WTC11 (cell line): ENCODE measurements at regions not wholly inside any gene's neighbourhood (a gene's known extent, or its start where the extent isn't known, plus 50 kb on each side); places are given as distances from the start of the nearest gene placed in this dataset.

Experiments used
- ATAC-seq: fragments of 200-7000 bp; cut with Tn5 transposase; 2 replicates; pipeline ENCODE4 v1.10.0; 2021; ENCODE audit warnings: mild to moderate bottlenecking, moderate library complexity
- CTCF ChIA-PET: fragments of 300-600 bp; sonication (Branson Sonifier 250); formaldehyde crosslinking; loops from one replicate; lab custom pipeline; 2021; ENCODE audit warnings: antibody characterized with exemption; lab: Charles Lee
- POLR2A ChIA-PET: fragments of 350-600 bp; sonication (Branson Sonifier 250); formaldehyde crosslinking; loops from one replicate; lab custom pipeline; 2021; ENCODE audit warnings: antibody characterized with exemption; lab: Charles Lee
- DNase-seq: peaks from one replicate; pipeline ENCODE4 v3.0.0; 2021; ENCODE audit warnings: low spot score
- H3K27ac Mint-ChIP-seq: 2 replicates; pipeline ENCODE4 v1.8.0; 2021; ENCODE audit warnings: mixed read lengths
- H3K27me3 Mint-ChIP-seq: 2 replicates; pipeline ENCODE4 v1.8.0; 2021; ENCODE audit warnings: low read depth, mild to moderate bottlenecking, moderate library complexity, mixed read lengths
- H3K36me3 Mint-ChIP-seq: 2 replicates; pipeline ENCODE4 v1.8.0; 2021; ENCODE audit warnings: mixed read lengths
- H3K4me1 Mint-ChIP-seq: 2 replicates; pipeline ENCODE4 v1.8.0; 2022; ENCODE audit warnings: mixed read lengths
- H3K4me3 Mint-ChIP-seq: 2 replicates; pipeline ENCODE4 v1.8.0; 2021; ENCODE audit warnings: mild to moderate bottlenecking, moderate library complexity, mixed read lengths
- H3K9me3 Mint-ChIP-seq: 2 replicates; pipeline ENCODE4 v1.8.0; 2021; ENCODE audit warnings: mixed read lengths
- AFF4 ChIP-seq: sonication (generic); formaldehyde crosslinking; IDR thresholded peaks from 2 replicates; pipeline ENCODE4 v1.8.1; 2023; ENCODE audit warnings: mild to moderate bottlenecking, missing genetic modification reagents, borderline replicate concordance
- CREB1 ChIP-seq: sonication (generic); formaldehyde crosslinking; IDR thresholded peaks from 2 replicates; pipeline ENCODE4 v1.8.0; 2023; ENCODE audit warnings: mild to moderate bottlenecking, missing genetic modification reagents
- E2F4 ChIP-seq: sonication (generic); formaldehyde crosslinking; IDR thresholded peaks from 2 replicates; pipeline ENCODE4 v1.8.1; 2022; ENCODE audit warnings: low read depth, mild to moderate bottlenecking, moderate library complexity, missing genetic modification reagents, borderline replicate concordance
- ELF4 ChIP-seq: sonication (generic); formaldehyde crosslinking; IDR thresholded peaks from 2 replicates; pipeline ENCODE4 v1.8.1; 2022; ENCODE audit warnings: low read depth, mild to moderate bottlenecking, moderate library complexity, missing genetic modification reagents
- IRF1 ChIP-seq: sonication (generic); formaldehyde crosslinking; IDR thresholded peaks from 2 replicates; pipeline ENCODE4 v1.8.0; 2023; ENCODE audit warnings: missing genetic modification reagents
- JAZF1 ChIP-seq: fragments of 250-450 bp; sonication (Bioruptor Pico); IDR thresholded peaks from 2 replicates; pipeline ENCODE4 v1.9.0; 2021; ENCODE audit warnings: moderate library complexity, mild to moderate bottlenecking, inconsistent platforms
- MYBL2 ChIP-seq: sonication (generic); formaldehyde crosslinking; IDR thresholded peaks from 2 replicates; pipeline ENCODE4 v1.8.1; 2023; ENCODE audit warnings: mild to moderate bottlenecking, moderate library complexity, missing genetic modification reagents
- PRRX2 ChIP-seq: fragments of 250-450 bp; sonication (Bioruptor Pico); IDR thresholded peaks from 2 replicates; pipeline ENCODE4 v1.8.0; 2021; ENCODE audit warnings: mild to moderate bottlenecking
- RORB ChIP-seq: fragments of 250-450 bp; sonication (Bioruptor Pico); IDR thresholded peaks from 2 replicates; pipeline ENCODE4 v1.9.0; 2021; ENCODE audit warnings: mild to moderate bottlenecking
- ZNF317 ChIP-seq: sonication (generic); formaldehyde crosslinking; IDR thresholded peaks from 2 replicates; pipeline ENCODE4 v1.8.1; 2023; ENCODE audit warnings: low read depth, mild to moderate bottlenecking, moderate library complexity, missing genetic modification reagents, borderline replicate concordance
- ZNF396 ChIP-seq: fragments of 250-450 bp; sonication (Bioruptor Pico); IDR thresholded peaks from 2 replicates; pipeline ENCODE4 v1.8.0; 2021; ENCODE audit warnings: mild to moderate bottlenecking, moderate library complexity, borderline replicate concordance
- ZNF416 ChIP-seq: fragments of 250-450 bp; sonication (Bioruptor Pico); IDR thresholded peaks from 2 replicates; pipeline ENCODE4 v1.9.0; 2021; ENCODE audit warnings: mild to moderate bottlenecking, inconsistent platforms
- TF ChIP-seq, protein P1 (sequence below): fragments of 250-450 bp; sonication (Bioruptor Pico); IDR thresholded peaks from 2 replicates; pipeline ENCODE4 v1.9.0; 2021; ENCODE audit warnings: mild to moderate bottlenecking, borderline replicate concordance
- TF ChIP-seq, protein P2 (sequence below): sonication (generic); formaldehyde crosslinking; IDR thresholded peaks from 2 replicates; pipeline ENCODE4 v1.8.1; 2023; ENCODE audit warnings: mild to moderate bottlenecking, missing genetic modification reagents

GRCh38 chr17:33474789-33475188 lies 181.7 kb upstream of the ASIC2 start (continued):
- TF ChIP-seq, protein P1, sequence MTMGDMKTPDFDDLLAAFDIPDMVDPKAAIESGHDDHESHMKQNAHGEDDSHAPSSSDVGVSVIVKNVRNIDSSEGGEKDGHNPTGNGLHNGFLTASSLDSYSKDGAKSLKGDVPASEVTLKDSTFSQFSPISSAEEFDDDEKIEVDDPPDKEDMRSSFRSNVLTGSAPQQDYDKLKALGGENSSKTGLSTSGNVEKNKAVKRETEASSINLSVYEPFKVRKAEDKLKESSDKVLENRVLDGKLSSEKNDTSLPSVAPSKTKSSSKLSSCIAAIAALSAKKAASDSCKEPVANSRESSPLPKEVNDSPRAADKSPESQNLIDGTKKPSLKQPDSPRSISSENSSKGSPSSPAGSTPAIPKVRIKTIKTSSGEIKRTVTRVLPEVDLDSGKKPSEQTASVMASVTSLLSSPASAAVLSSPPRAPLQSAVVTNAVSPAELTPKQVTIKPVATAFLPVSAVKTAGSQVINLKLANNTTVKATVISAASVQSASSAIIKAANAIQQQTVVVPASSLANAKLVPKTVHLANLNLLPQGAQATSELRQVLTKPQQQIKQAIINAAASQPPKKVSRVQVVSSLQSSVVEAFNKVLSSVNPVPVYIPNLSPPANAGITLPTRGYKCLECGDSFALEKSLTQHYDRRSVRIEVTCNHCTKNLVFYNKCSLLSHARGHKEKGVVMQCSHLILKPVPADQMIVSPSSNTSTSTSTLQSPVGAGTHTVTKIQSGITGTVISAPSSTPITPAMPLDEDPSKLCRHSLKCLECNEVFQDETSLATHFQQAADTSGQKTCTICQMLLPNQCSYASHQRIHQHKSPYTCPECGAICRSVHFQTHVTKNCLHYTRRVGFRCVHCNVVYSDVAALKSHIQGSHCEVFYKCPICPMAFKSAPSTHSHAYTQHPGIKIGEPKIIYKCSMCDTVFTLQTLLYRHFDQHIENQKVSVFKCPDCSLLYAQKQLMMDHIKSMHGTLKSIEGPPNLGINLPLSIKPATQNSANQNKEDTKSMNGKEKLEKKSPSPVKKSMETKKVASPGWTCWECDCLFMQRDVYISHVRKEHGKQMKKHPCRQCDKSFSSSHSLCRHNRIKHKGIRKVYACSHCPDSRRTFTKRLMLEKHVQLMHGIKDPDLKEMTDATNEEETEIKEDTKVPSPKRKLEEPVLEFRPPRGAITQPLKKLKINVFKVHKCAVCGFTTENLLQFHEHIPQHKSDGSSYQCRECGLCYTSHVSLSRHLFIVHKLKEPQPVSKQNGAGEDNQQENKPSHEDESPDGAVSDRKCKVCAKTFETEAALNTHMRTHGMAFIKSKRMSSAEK: no peak
- no peak for TF ChIP-seq RORB
- TF ChIP-seq, all 79 proteins: peak for 0

- CTCF ChIA-PET: no interaction called here
Observed at GRCh38 chr17:33475594-33475993, 182.5 kb upstream of the ASIC2 start.

More at GRCh38 chr17:33475594-33475993, 182.5 kb upstream of the ASIC2 start:
- TF ChIP-seq JAZF1 (CRISPR knock-in tag) (no peak), MYBL2 (CRISPR knock-in tag) (no peak), AFF4 (CRISPR knock-in tag) (no peak), CREB1 (CRISPR knock-in tag) (no peak), ZNF396 (no peak), PRRX2 (no peak), ZNF317 (CRISPR knock-in tag) (no peak), ZNF416 (no peak), IRF1 (CRISPR knock-in tag) (no peak), E2F4 (CRISPR knock-in tag) (no peak), ELF4 (CRISPR knock-in tag) (no peak)
- TF ChIP-seq, protein P2, sequence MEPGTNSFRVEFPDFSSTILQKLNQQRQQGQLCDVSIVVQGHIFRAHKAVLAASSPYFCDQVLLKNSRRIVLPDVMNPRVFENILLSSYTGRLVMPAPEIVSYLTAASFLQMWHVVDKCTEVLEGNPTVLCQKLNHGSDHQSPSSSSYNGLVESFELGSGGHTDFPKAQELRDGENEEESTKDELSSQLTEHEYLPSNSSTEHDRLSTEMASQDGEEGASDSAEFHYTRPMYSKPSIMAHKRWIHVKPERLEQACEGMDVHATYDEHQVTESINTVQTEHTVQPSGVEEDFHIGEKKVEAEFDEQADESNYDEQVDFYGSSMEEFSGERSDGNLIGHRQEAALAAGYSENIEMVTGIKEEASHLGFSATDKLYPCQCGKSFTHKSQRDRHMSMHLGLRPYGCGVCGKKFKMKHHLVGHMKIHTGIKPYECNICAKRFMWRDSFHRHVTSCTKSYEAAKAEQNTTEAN: no peak
- DNase-seq (no peak), ATAC-seq (no peak)
- H3K9me3 Mint-ChIP-seq: no peaks in the 10 kb centered on the region
- H3K27me3 Mint-ChIP-seq: no peaks in the 10 kb centered on the region
- peaks cover 14% of the 10 kb centered on the region for H3K4me1 Mint-ChIP-seq
- H3K36me3 Mint-ChIP-seq: no peaks in the 10 kb centered on the region
- H3K4me3 Mint-ChIP-seq: no peak overlapping the region
- no peak overlapping the region for H3K27ac Mint-ChIP-seq
- POLR2A ChIA-PET: no interaction called here
